Kidney epithelial cell (primary cell): ENCODE measurements at regions not wholly inside any gene's neighbourhood (a gene's known extent, or its start where the extent isn't known, plus 50 kb on each side); places are given as distances from the start of the nearest gene placed in this dataset.
"Not testable (repeated sequence)": the region's sequence is repeated elsewhere in the genome, so short reads cannot be mapped to it uniquely, and the experiment has no call there.

Source experiments
- DNase-seq: peaks from one replicate; pipeline ENCODE4 v3.0.0-alpha.2; 2010; ENCODE audit warnings: low read depth
- H3K27me3 ChIP-seq: 2 replicates; pipeline ENCODE4 v1.6.0; 2011; ENCODE audit warnings: low read length; ENCODE audit not compliant: control insufficient read depth, insufficient read depth
- H3K36me3 ChIP-seq: 2 replicates; pipeline ENCODE4 v1.5.1; 2011; ENCODE audit warnings: low read length; ENCODE audit not compliant: control insufficient read depth, insufficient read depth
- H3K4me3 ChIP-seq: 2 replicates; pipeline ENCODE4 v1.5.1; 2011; ENCODE audit warnings: low read depth, mild to moderate bottlenecking, control low read depth, low read length
- CTCF ChIP-seq: IDR thresholded peaks from 2 replicates; pipeline ENCODE4 v1.5.1; 2011; ENCODE audit warnings: mild to moderate bottlenecking, moderate library complexity, low read length, control low read depth, inconsistent platforms; ENCODE audit not compliant: insufficient read depth, poor library complexity, severe bottlenecking

- no peak for TF ChIP-seq CTCF
- Histone ChIP-seq H3K4me3 (no peak overlapping the region), H3K36me3 (no peaks in the 10 kb centered on the region), H3K27me3 (no peaks in the 10 kb centered on the region)
- DNase-seq: no peak
Measured at GRCh38 chr2:15692551-15693377, 101.1 kb downstream of the DDX1 start.

DNA sequence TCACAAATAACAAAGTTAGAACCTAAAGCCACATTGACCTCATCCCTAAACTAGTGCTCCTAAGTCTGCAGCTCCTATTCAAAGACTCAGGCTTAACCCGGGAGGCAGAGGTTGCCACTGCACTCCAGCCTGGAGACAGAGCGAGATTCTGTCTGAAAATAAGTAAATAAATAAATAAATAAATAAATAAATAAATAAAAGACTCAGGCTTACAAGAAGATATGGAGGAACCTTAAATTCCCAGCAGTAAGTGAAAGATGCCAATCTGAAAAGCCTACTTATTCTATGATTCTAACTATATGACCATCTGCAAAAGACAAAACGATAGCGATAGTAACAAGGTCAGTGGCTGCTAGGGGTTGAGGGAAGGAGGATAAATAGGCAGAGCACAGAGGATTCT, 101.7 kb downstream of the DDX1 start:
- Histone ChIP-seq H3K36me3 (no peaks in the 10 kb centered on the region), H3K4me3 (no peak overlapping the region), H3K27me3 (no peaks in the 10 kb centered on the region)
- TF ChIP-seq CTCF: no peak
- DNase-seq: no peak

- no peak for TF ChIP-seq CTCF
- Histone ChIP-seq H3K4me3 (no peak overlapping the region), H3K36me3 (no peaks in the 10 kb centered on the region), H3K27me3 (no peaks in the 10 kb centered on the region)
- DNase-seq: no peak
Measured at GRCh38 chr2:15693926-15694588, 102.4 kb downstream of the DDX1 start.

DNA sequence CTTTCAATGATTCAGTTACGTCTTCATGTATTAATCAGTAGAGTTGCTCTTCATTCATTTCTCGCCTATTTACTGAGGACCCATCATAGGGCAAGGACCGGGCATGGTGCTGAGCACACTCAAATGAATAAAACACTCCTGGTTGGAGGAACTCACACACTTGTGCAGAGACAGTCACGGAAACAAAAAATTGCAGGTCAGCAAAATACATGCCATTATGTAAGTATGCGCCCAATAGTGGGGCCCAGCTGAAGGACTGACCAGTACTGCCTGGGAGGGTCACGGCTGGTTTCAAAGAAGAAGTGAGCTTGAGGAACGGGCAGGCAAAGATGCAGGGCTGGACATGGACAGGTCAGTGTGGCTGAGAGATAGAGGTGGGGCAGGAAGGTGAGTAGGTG, 102.9 kb downstream of the DDX1 start:
- no peak for DNase-seq
- H3K27me3 ChIP-seq: no peaks in the 10 kb centered on the region
- no peak for TF ChIP-seq CTCF
- no peaks in the 10 kb centered on the region for H3K36me3 ChIP-seq
- H3K4me3 ChIP-seq: no peak overlapping the region

- H3K27me3 ChIP-seq: no peaks in the 10 kb centered on the region
- no peak for DNase-seq
- H3K36me3 ChIP-seq: no peaks in the 10 kb centered on the region
- no peak overlapping the region for H3K4me3 ChIP-seq
- TF ChIP-seq CTCF: no peak
Measured at GRCh38 chr2:15695582-15696330, 104.1 kb downstream of the DDX1 start.

GRCh38 chr2:15696606-15697170, 105.0 kb downstream of the DDX1 start:
- not testable (repeated sequence) for H3K27me3 ChIP-seq, H3K4me3 ChIP-seq, H3K36me3 ChIP-seq, DNase-seq
